ENCODE measurements at regions not wholly inside any gene's neighbourhood (a gene's known extent, or its start where the extent isn't known, plus 50 kb on each side); places are given as distances from the start of the nearest gene placed in this dataset.
A peak's percentile ranks its signal among the peaks of the same experiment; 100 is the strongest.

DNA sequence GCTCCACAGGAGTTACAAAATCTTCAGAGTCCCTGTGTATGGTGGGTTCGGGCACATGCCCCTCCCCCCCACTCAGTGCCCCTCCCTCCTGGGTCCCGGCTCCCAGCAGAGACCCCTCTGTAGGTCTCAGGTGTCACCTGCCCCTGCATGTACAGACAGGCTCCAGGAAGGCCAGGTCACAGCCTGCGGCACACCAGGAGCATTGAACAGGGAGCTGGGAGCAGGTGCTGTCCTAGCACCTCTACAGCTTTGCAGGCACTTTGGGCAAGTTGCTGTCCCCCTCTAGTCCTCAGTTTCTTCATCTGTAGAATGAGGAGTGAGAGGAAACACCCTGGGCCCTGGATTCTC, 80.1 kb upstream of the RTL6 start:
- no peak overlapping the region for H3K27ac ChIP-seq
- peaks cover 4% of the 10 kb centered on the region for H3K4me1 ChIP-seq
- H3K36me3 ChIP-seq (ENCODE audit: low read depth, missing control alignments), result no peaks in the 10 kb centered on the region
- H3K9me3 ChIP-seq, result no peaks in the 10 kb centered on the region
- H3K4me3 ChIP-seq, result no peak overlapping the region
- DNase-seq, result no peak
- TF ChIP-seq POLR2A (IDR thresholded peaks at IDR 0.05), result no peak
- TF ChIP-seq, protein P1, sequence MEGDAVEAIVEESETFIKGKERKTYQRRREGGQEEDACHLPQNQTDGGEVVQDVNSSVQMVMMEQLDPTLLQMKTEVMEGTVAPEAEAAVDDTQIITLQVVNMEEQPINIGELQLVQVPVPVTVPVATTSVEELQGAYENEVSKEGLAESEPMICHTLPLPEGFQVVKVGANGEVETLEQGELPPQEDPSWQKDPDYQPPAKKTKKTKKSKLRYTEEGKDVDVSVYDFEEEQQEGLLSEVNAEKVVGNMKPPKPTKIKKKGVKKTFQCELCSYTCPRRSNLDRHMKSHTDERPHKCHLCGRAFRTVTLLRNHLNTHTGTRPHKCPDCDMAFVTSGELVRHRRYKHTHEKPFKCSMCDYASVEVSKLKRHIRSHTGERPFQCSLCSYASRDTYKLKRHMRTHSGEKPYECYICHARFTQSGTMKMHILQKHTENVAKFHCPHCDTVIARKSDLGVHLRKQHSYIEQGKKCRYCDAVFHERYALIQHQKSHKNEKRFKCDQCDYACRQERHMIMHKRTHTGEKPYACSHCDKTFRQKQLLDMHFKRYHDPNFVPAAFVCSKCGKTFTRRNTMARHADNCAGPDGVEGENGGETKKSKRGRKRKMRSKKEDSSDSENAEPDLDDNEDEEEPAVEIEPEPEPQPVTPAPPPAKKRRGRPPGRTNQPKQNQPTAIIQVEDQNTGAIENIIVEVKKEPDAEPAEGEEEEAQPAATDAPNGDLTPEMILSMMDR (IDR thresholded peaks at IDR 0.05), result no peak
- 79 to 100% methylated on average over 2 to 3 of the region's 3 CpGs for WGBS, 2 donors
- intact Hi-C loops (cut with DNase I; ENCODE audit: low total_unique reads), result no loop called here
- no peaks in the 10 kb centered on the region for H3K27me3 ChIP-seq

DNA sequence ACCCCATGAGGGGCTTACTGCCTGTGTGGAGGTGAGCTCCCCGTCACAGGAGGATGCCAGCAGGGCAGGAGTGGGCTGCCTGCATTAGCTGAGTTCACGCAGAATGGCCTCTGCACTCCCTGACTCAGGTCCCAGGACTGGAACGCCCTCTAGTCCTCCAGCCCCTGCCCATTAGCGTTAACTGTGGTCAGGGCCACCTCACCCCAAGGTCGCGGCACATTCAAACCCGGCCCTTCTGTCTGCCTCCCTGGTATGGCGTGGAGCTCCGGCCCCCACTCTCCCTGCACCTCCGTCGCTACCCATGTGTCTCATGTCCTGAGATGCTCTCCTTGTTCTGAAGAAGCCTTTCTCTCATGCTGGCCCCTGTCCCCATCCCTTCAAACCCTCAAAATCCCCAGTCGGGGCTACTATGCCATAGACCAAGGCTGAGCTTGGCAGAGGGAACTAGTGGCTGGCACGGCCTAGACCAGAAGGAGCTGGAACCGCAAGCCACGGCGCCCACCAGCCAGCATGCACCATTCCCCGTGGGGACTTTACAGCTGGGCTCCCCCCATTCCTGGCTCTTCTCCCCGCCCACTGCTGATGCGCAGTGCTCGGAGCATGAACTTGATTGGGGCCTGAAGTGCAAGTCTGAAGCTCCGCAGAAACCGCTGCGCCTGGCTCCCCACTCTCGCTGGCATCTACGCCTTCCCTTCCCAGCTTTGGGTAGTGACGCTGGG, 79.5 kb upstream of the RTL6 start:
- TF ChIP-seq POLR2A (IDR thresholded peaks at IDR 0.05), result no peak
- TF ChIP-seq, protein P1 (IDR thresholded peaks at IDR 0.05), result no peak
- no peak overlapping the region for H3K4me3 ChIP-seq
- no peaks in the 10 kb centered on the region for H3K27me3 ChIP-seq
- no peaks in the 10 kb centered on the region for H3K36me3 ChIP-seq (ENCODE audit: low read depth, missing control alignments)
- no peak for DNase-seq
- 84 to 91% methylated on average over 22 to 26 of the region's 26 CpGs for WGBS, 2 donors
- intact Hi-C loops (cut with DNase I; ENCODE audit: low total_unique reads), result no loop called here
- no peak overlapping the region for H3K27ac ChIP-seq
- no peaks in the 10 kb centered on the region for H3K9me3 ChIP-seq
- H3K4me1 ChIP-seq, result peaks cover 4% of the 10 kb centered on the region

DNA sequence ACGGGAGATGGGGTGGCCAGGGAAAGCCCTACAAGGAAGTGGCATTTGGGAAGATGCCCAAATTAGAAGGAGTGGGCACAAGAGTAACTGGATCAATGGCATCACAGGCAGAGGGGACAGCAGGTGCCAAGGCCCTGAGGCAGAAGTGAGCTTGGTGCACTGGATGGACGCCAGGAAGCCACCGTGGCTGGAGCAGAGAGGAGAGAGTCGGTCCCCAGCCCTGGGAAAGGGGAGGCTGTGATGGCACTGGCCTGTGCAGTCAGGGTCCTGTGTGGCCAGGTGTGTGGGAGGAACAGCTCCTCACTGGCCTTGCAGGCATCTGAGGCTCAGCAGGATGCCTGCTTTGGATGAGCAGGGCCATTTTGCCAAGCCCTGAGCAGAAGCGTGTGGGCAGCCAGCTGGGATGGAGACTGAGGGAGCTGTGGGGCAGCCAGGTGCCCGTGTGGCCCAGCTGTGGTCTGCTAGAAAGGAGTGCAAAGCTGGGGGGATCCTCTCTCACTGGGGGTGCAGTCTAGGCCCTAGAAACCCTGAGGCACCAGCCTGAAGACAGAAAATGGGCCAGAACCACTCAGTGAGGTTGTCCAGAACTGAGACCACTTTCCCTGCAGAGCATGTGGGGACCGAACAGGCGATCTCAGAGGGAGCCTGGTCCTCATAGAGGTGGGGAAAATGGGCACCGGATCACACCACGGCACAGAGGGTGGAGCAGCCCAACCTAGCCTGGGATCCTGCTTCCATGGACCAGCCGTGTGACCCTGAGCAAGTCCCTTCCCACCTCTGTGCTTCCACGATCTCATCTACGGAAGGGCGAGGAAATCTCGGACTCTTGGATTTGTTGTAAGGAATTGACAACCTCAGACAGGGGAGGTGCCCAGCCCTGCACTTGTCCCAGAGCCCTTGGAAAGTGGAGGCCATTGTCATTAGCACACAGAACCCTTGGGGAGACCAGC, 78.6 kb upstream of the RTL6 start:
- no peak overlapping the region for H3K27ac ChIP-seq
- intact Hi-C loops (cut with DNase I; ENCODE audit: low total_unique reads), result no loop called here
- 87 to 89% methylated on average over 14 to 15 of the region's 15 CpGs for WGBS, 2 donors
- H3K36me3 ChIP-seq (ENCODE audit: low read depth, missing control alignments), result no peaks in the 10 kb centered on the region
- DNase-seq, result peak; percentile 7
- no peaks in the 10 kb centered on the region for H3K9me3 ChIP-seq
- TF ChIP-seq POLR2A (IDR thresholded peaks at IDR 0.05), result no peak
- TF ChIP-seq, protein P1 (IDR thresholded peaks at IDR 0.05), result no peak
- no peaks in the 10 kb centered on the region for H3K27me3 ChIP-seq
- H3K4me3 ChIP-seq, result no peak overlapping the region
- H3K4me1 ChIP-seq, result peaks cover 4% of the 10 kb centered on the region

DNA sequence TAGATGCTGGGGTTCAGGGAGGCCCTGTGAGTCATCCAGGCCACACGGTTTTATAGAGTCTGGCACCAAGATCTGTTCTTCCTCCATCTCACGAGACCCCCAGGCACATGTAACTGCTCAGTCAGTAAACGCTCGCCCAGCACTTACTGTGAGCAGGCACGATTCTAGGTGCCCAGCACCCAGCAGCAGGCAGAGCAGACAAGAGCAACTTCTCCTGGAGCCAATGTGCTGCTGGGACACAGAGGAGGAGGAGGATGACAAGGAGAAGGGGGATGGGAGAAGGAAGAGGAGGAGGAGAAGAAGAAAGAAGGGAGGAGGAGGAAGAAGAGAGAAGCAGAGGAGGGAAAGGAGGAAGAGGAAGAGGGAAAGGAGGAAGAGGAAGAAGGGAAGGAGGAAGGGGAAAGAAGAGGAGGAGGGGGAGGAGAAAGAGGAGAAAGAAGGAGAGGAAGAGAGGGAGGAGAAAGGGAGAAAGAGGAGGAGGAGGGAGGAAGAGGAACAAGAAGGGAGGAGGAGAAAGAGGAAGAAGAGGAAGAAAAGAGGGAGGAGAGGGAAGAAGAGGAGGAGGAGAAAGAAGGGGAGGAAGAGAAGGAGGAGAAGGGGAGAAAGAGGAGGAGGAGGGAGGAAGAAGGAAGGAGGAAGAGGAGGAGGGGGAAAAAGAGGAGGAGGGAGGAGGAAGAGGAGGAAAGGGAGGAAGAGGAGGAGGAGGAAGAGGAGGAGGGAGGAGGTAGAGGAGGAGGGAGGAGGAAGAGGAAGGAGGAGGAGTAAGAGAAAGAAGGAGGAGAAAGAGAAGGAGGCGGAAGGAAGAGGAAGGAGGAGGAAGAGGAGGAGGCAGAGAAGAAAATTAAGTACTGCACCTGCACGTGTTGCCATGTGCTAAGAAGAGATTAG, 77.6 kb upstream of the RTL6 start:
- Histone ChIP-seq H3K27ac (no peak overlapping the region), H3K36me3 (ENCODE audit: low read depth, missing control alignments) (no peaks in the 10 kb centered on the region), H3K9me3 (no peaks in the 10 kb centered on the region), H3K4me1 (peaks cover 4% of the 10 kb centered on the region), H3K4me3 (no peak overlapping the region), H3K27me3 (no peaks in the 10 kb centered on the region)
- 60 to 68% methylated on average over 7 of the region's 7 CpGs for WGBS, 2 donors
- no peak for TF ChIP-seq POLR2A (IDR thresholded peaks at IDR 0.05)
- TF ChIP-seq, protein P1 (IDR thresholded peaks at IDR 0.05), result no peak
- intact Hi-C loops (cut with DNase I; ENCODE audit: low total_unique reads), result no loop called here
- DNase-seq, result peak; percentile 11

All from testis (tissue), 2 donors.